IMR-90 (cell line): ENCODE measurements at regions not wholly inside any gene's neighbourhood (a gene's known extent, or its start where the extent isn't known, plus 50 kb on each side); places are given as distances from the start of the nearest gene placed in this dataset.

ENCODE experiments used
- ATAC-seq: fragments of 200-7000 bp; cut with Tn5 transposase; 2 replicates; pipeline ENCODE4 v1.9.1; 2020; ENCODE audit warnings: low read depth, mild to moderate bottlenecking, moderate library complexity
- BruUV-seq: library from RNA; stranded (reverse); fragments of 400-500 nt; replicated peaks from 2 replicates; lab custom pipeline; 2021; lab: Mats Ljungman, UMichigan
- CTCF ChIA-PET: fragments of 300-600 bp; formaldehyde crosslinking; extraction: SDS; loops from one replicate; lab custom pipeline; 2021; ENCODE audit warnings: antibody characterized with exemption; lab: Yijun Ruan, JAX
- POLR2A ChIA-PET: fragments of 300-600 bp; sonication (Branson Sonifier 250); formaldehyde crosslinking; loops from one replicate; lab custom pipeline; 2022; ENCODE audit warnings: antibody characterized with exemption; ENCODE audit not compliant: unreplicated experiment; lab: Charles Lee
- DNase-seq: peaks from one replicate; pipeline ENCODE4 v3.0.0; 2013
- H2AFZ ChIP-seq: replicated peaks from 2 replicates; pipeline ENCODE3; 2013; ENCODE audit warnings: low read length, mild to moderate bottlenecking; ENCODE audit not compliant: poor library complexity
- H2AK5ac ChIP-seq: 2 replicates; pipeline ENCODE4 v1.6.1; 2013; ENCODE audit warnings: low read depth, low read length, inconsistent platforms
- H2AK9ac ChIP-seq: replicated peaks from 2 replicates; pipeline ENCODE3; 2013; ENCODE audit warnings: mild to moderate bottlenecking, low read depth, low read length, moderate library complexity; ENCODE audit not compliant: poor library complexity
- H2BK120ac ChIP-seq: 2 replicates; pipeline ENCODE4 v1.6.1; 2013; ENCODE audit warnings: low read depth, low read length, inconsistent platforms
- H2BK15ac ChIP-seq: 3 replicates; pipeline ENCODE4 v1.6.1; 2013; ENCODE audit warnings: low read depth, low read length, inconsistent platforms
- H2BK20ac ChIP-seq: 2 replicates; pipeline ENCODE4 v1.6.1; 2013; ENCODE audit warnings: low read depth, mild to moderate bottlenecking, inconsistent platforms, low read length, moderate library complexity
- H2BK5ac ChIP-seq: 2 replicates; pipeline ENCODE4 v1.6.1; 2013; ENCODE audit warnings: mild to moderate bottlenecking, low read depth, low read length, inconsistent platforms; ENCODE audit not compliant: poor library complexity, severe bottlenecking
- H3K14ac ChIP-seq: replicated peaks from 2 replicates; pipeline ENCODE4 v1.6.1; 2013; ENCODE audit warnings: low read depth, low read length, inconsistent platforms
- H3K18ac ChIP-seq: 2 replicates; pipeline ENCODE4 v1.6.1; 2013; ENCODE audit warnings: low read depth, low read length, control low read depth
- H3K23ac ChIP-seq: 2 replicates; pipeline ENCODE4 v1.6.1; 2013; ENCODE audit warnings: low read depth, low read length, inconsistent platforms
- H3K27ac ChIP-seq: 2 replicates; pipeline ENCODE4 v1.5.1; 2013; ENCODE audit warnings: mild to moderate bottlenecking, control low read depth, low read length; ENCODE audit not compliant: insufficient read depth
- H3K27me3 ChIP-seq: 2 replicates; pipeline ENCODE4 v1.6.1; 2013; ENCODE audit warnings: low read length; ENCODE audit not compliant: control insufficient read depth, insufficient read depth
- H3K36me3 ChIP-seq: 2 replicates; pipeline ENCODE4 v1.6.1; 2013; ENCODE audit warnings: low read length, mixed read lengths; ENCODE audit not compliant: control insufficient read depth, insufficient read depth
- H3K4ac ChIP-seq: 2 replicates; pipeline ENCODE4 v1.6.1; 2013; ENCODE audit warnings: low read depth, low read length, inconsistent platforms
- H3K4me1 ChIP-seq: 2 replicates; pipeline ENCODE4 v1.6.1; 2013; ENCODE audit warnings: low read length, mixed read lengths; ENCODE audit not compliant: control insufficient read depth, insufficient read depth
- H3K4me2 ChIP-seq: 2 replicates; pipeline ENCODE4 v1.6.1; 2013; ENCODE audit warnings: low read depth, mild to moderate bottlenecking, control low read depth, low read length, moderate library complexity
- H3K4me3 ChIP-seq: 2 replicates; pipeline ENCODE4 v1.5.1; 2013; ENCODE audit warnings: low read depth, mild to moderate bottlenecking, control low read depth, low read length, moderate library complexity; ENCODE audit not compliant: insufficient read depth
- H3K56ac ChIP-seq: 2 replicates; pipeline ENCODE4 v1.6.1; 2013; ENCODE audit warnings: low read length, inconsistent platforms; ENCODE audit not compliant: insufficient read depth; ENCODE audit errors: extremely low read depth
- H3K79me1 ChIP-seq, 2 experiments: 2 replicates each; pipeline ENCODE4 v1.6.1; 2013; ENCODE audit warnings: low read length in 2 of 2, inconsistent platforms in 1 of 2, low read depth in 1 of 2
- H3K9ac ChIP-seq: 2 replicates; pipeline ENCODE4 v1.6.1; 2013; ENCODE audit warnings: low read depth, low read length, control low read depth
- H3K9me1 ChIP-seq: 2 replicates; pipeline ENCODE4 v1.6.1; 2013; ENCODE audit warnings: low read length, inconsistent platforms; ENCODE audit not compliant: insufficient read depth
- H3K9me3 ChIP-seq: 2 replicates; pipeline ENCODE4 v1.6.1; 2013; ENCODE audit warnings: low read length; ENCODE audit not compliant: control insufficient read depth, insufficient read depth
- H4K20me1 ChIP-seq: 2 replicates; pipeline ENCODE4 v1.6.1; 2013; ENCODE audit warnings: low read length, inconsistent platforms; ENCODE audit not compliant: insufficient read depth
- H4K5ac ChIP-seq: 2 replicates; pipeline ENCODE4 v1.6.1; 2013; ENCODE audit warnings: mild to moderate bottlenecking, low read depth, low read length, control low read depth
- H4K8ac ChIP-seq, 2 experiments: 2 replicates each; pipeline ENCODE4 v1.6.1; 2013; ENCODE audit warnings: low read depth in 2 of 2, low read length in 2 of 2, control low read depth in 1 of 2, inconsistent platforms in 1 of 2
- H4K91ac ChIP-seq: 2 replicates; pipeline ENCODE4 v1.6.1; 2013; ENCODE audit warnings: low read depth, low read length, inconsistent platforms; ENCODE audit not compliant: insufficient read depth
- BHLHE40 ChIP-seq: fragments of 150-350 bp; IDR thresholded peaks from 2 replicates; pipeline ENCODE4 v1.6.1; 2016; ENCODE audit warnings: mild to moderate bottlenecking, low read depth, low read length
- CEBPB ChIP-seq: IDR thresholded peaks from 2 replicates; pipeline ENCODE4 v1.6.1; 2012; ENCODE audit warnings: low read depth, low read length, improper control_type of control experiment
- CHD1 ChIP-seq: IDR thresholded peaks from 2 replicates; pipeline ENCODE4 v1.6.1; 2012; ENCODE audit warnings: low read depth, low read length, improper control_type of control experiment
- CTCF ChIP-seq: conservative IDR thresholded peaks from 2 replicates; pipeline ENCODE4 v1.5.1; 2012; ENCODE audit warnings: mild to moderate bottlenecking, low read depth, low read length, improper control_type of control experiment
- ELK1 ChIP-seq: fragments of 150-350 bp; IDR thresholded peaks from 2 replicates; pipeline ENCODE4 v1.6.1; 2016; ENCODE audit warnings: low read depth, mild to moderate bottlenecking, low read length, moderate library complexity, borderline replicate concordance
- FOS ChIP-seq: fragments of 150-350 bp; IDR thresholded peaks from 2 replicates; pipeline ENCODE4 v1.6.1; 2016; ENCODE audit warnings: low read depth, low read length
- MAFK ChIP-seq: IDR thresholded peaks from 2 replicates; pipeline ENCODE4 v1.6.1; 2012; ENCODE audit warnings: low read depth, low read length, improper control_type of control experiment
- MAZ ChIP-seq: IDR thresholded peaks from 2 replicates; pipeline ENCODE4 v1.6.1; 2012; ENCODE audit warnings: low read depth, mild to moderate bottlenecking, low read length, improper control_type of control experiment, moderate library complexity, borderline replicate concordance
- MXI1 ChIP-seq: IDR thresholded peaks from 2 replicates; pipeline ENCODE4 v1.6.1; 2012; ENCODE audit warnings: low read depth, mild to moderate bottlenecking, low read length, moderate library complexity, borderline replicate concordance
- NFE2L2 ChIP-seq: fragments of 150-350 bp; IDR thresholded peaks from 2 replicates; pipeline ENCODE4 v1.6.1; 2016; ENCODE audit warnings: low read depth, mild to moderate bottlenecking, low read length
- POLR2A ChIP-seq: IDR thresholded peaks from 2 replicates; pipeline ENCODE4 v1.6.1; 2012; ENCODE audit warnings: mild to moderate bottlenecking, low read depth, low read length
- RAD21 ChIP-seq: IDR thresholded peaks from 2 replicates; pipeline ENCODE4 v1.6.1; 2012; ENCODE audit warnings: low read length, improper control_type of control experiment
- RCOR1 ChIP-seq: IDR thresholded peaks from 2 replicates; pipeline ENCODE4 v1.6.1; 2012; ENCODE audit warnings: mild to moderate bottlenecking, low read length, improper control_type of control experiment; ENCODE audit not compliant: insufficient replicate concordance
- RFX5 ChIP-seq: IDR thresholded peaks from 2 replicates; pipeline ENCODE4 v1.8.0; 2012; ENCODE audit warnings: low read depth, mild to moderate bottlenecking, low read length, moderate library complexity
- SMC3 ChIP-seq: fragments of 150-350 bp; IDR thresholded peaks from 2 replicates; pipeline ENCODE4 v1.6.1; 2016; ENCODE audit warnings: low read depth, mild to moderate bottlenecking, antibody characterized with exemption, low read length, moderate library complexity
- dilution Hi-C: fragments of 300-500 bp; cut with HindIII; formaldehyde crosslinking; loops from one replicate; pipeline ENCODE4 v1.14.3; 2018; ENCODE audit warnings: low sequenced_read_pairs; ENCODE audit not compliant: unreplicated experiment
- in situ Hi-C: fragments of 300-500 bp; cut with MboI; formaldehyde crosslinking; loops from 3 replicates; pipeline ENCODE4 v1.14.3; 2019; ENCODE audit warnings: low sequenced_read_pairs, inconsistent platforms, mixed read lengths
- intact Hi-C: fragments of 100-400 bp; cut with micrococcal nuclease; formaldehyde crosslinking; loops from 2 replicates; pipeline ENCODE4 v1.10.0; 2022
- TF ChIP-seq, protein P1 (sequence below): fragments of 150-350 bp; IDR thresholded peaks from 2 replicates; pipeline ENCODE4 v1.6.1; 2017; ENCODE audit warnings: mild to moderate bottlenecking, antibody characterized with exemption, low read length, low read depth

DNA sequence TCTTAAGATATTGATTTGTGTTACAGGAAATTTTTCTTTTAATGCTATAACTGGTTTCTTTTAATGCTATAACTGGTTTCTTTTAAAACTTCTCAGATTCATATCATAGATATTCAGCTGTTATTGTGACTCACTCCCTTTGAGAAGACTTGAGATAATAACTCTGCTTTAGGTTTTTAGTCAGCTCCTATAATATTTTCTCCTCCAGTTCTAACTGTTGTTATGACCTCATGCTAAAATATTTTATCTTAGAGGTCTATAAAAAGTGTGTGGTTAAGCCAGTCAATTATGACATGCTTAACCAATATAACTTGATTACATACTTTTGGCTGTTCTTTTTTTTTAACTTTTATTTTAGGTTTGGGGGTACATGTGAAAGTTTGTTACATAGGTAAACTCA lies 280.2 kb downstream of the PTGER3 start:
- H3K56ac ChIP-seq, result no peak overlapping the region
- no peaks in the 10 kb centered on the region for H3K27me3 ChIP-seq
- no peak overlapping the region for H3K9ac ChIP-seq
- H4K5ac ChIP-seq, result no peak overlapping the region
- H2BK5ac ChIP-seq, result no peak overlapping the region
- no peaks in the 10 kb centered on the region for H4K20me1 ChIP-seq
- H4K8ac ChIP-seq, result no peak overlapping the region
- no peaks in the 10 kb centered on the region for H3K79me1 ChIP-seq
- no peak overlapping the region for H2AK9ac ChIP-seq
- DNase-seq (peak; percentile 11), ATAC-seq (no peak)
- POLR2A ChIA-PET, result no interaction called here
- H2BK20ac ChIP-seq, result no peak overlapping the region
- H3K36me3 ChIP-seq, result no peaks in the 10 kb centered on the region
- dilution Hi-C loops, result no loop called here
- H3K23ac ChIP-seq, result no peak overlapping the region
- H3K4ac ChIP-seq, result no peak overlapping the region
- H3K4me1 ChIP-seq, result no peaks in the 10 kb centered on the region
- no peak overlapping the region for H4K91ac ChIP-seq
- no peak overlapping the region for H2BK15ac ChIP-seq
- no peak overlapping the region for H2AFZ ChIP-seq
- no peak overlapping the region for H3K27ac ChIP-seq
- no peak overlapping the region for H2AK5ac ChIP-seq
- CTCF ChIA-PET, result no interaction called here
- H3K9me1 ChIP-seq, result no peaks in the 10 kb centered on the region
- in situ Hi-C loops, result no loop called here
- TF ChIP-seq RAD21 (no peak), MAFK (no peak), MXI1 (no peak), MAZ (no peak), BHLHE40 (no peak), RFX5 (no peak), FOS (no peak), ELK1 (no peak), RCOR1 (no peak), CTCF (no peak), NFE2L2 (no peak), CHD1 (no peak), CEBPB (no peak), POLR2A (no peak), SMC3 (no peak)
- TF ChIP-seq, protein P1, sequence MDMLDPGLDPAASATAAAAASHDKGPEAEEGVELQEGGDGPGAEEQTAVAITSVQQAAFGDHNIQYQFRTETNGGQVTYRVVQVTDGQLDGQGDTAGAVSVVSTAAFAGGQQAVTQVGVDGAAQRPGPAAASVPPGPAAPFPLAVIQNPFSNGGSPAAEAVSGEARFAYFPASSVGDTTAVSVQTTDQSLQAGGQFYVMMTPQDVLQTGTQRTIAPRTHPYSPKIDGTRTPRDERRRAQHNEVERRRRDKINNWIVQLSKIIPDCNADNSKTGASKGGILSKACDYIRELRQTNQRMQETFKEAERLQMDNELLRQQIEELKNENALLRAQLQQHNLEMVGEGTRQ, result no peak
- no peak overlapping the region for H3K14ac ChIP-seq
- H2BK120ac ChIP-seq, result no peak overlapping the region
- no peak overlapping the region for H3K4me2 ChIP-seq
- intact Hi-C loops, result no loop called here
- BruUV-seq, result no TSS peak
- H3K9me3 ChIP-seq, result peaks cover 8% of the 10 kb centered on the region
- no peak overlapping the region for H3K4me3 ChIP-seq
- no peak overlapping the region for H3K18ac ChIP-seq
